ENCODE measurements at regions not wholly inside any gene's neighbourhood (a gene's known extent, or its start where the extent isn't known, plus 50 kb on each side); places are given as distances from the start of the nearest gene placed in this dataset.

GRCh38 chr10:107451047-107451446, 286.5 kb upstream of the SORCS1 start:
- Mint-ChIP-seq H3K36me3 (ENCODE audit: low read depth, unreplicated experiment) (no peaks in the 10 kb centered on the region), H3K27ac (ENCODE audit: unreplicated experiment) (no peak overlapping the region), H3K9me3 (ENCODE audit: unreplicated experiment) (no peaks in the 10 kb centered on the region), H3K4me1 (ENCODE audit: unreplicated experiment) (peaks cover 4% of the 10 kb centered on the region), H3K27me3 (ENCODE audit: unreplicated experiment) (no peaks in the 10 kb centered on the region), H3K4me3 (ENCODE audit: unreplicated experiment) (no peak overlapping the region)
- TF ChIP-seq CTCF (IDR thresholded peaks at IDR 0.05; ENCODE audit: unreplicated experiment), result no peak
- DNase-seq (ENCODE audit: low spot score), result no peak

GRCh38 chr10:107450056-107450455, 285.6 kb upstream of the SORCS1 start:
- no peak for DNase-seq (ENCODE audit: low spot score)
- peaks cover 4% of the 10 kb centered on the region for H3K4me1 Mint-ChIP-seq (ENCODE audit: unreplicated experiment)
- TF ChIP-seq CTCF (IDR thresholded peaks at IDR 0.05; ENCODE audit: unreplicated experiment), result no peak
- no peaks in the 10 kb centered on the region for H3K27me3 Mint-ChIP-seq (ENCODE audit: unreplicated experiment)
- H3K36me3 Mint-ChIP-seq (ENCODE audit: low read depth, unreplicated experiment), result no peaks in the 10 kb centered on the region
- no peak overlapping the region for H3K4me3 Mint-ChIP-seq (ENCODE audit: unreplicated experiment)
- H3K9me3 Mint-ChIP-seq (ENCODE audit: unreplicated experiment), result no peaks in the 10 kb centered on the region
- H3K27ac Mint-ChIP-seq (ENCODE audit: unreplicated experiment), result no peak overlapping the region

GRCh38 chr10:107444443-107444842, 279.9 kb upstream of the SORCS1 start:
- Mint-ChIP-seq H3K9me3 (ENCODE audit: unreplicated experiment) (no peaks in the 10 kb centered on the region), H3K4me3 (ENCODE audit: unreplicated experiment) (no peak overlapping the region), H3K36me3 (ENCODE audit: low read depth, unreplicated experiment) (no peaks in the 10 kb centered on the region), H3K4me1 (ENCODE audit: unreplicated experiment) (no peaks in the 10 kb centered on the region), H3K27ac (ENCODE audit: unreplicated experiment) (no peak overlapping the region), H3K27me3 (ENCODE audit: unreplicated experiment) (no peaks in the 10 kb centered on the region)
- TF ChIP-seq CTCF (IDR thresholded peaks at IDR 0.05; ENCODE audit: unreplicated experiment), result no peak
- DNase-seq (ENCODE audit: low spot score), result no peak

- Mint-ChIP-seq H3K36me3 (ENCODE audit: low read depth, unreplicated experiment) (no peaks in the 10 kb centered on the region), H3K9me3 (ENCODE audit: unreplicated experiment) (no peaks in the 10 kb centered on the region), H3K27me3 (ENCODE audit: unreplicated experiment) (no peaks in the 10 kb centered on the region), H3K27ac (ENCODE audit: unreplicated experiment) (no peak overlapping the region), H3K4me1 (ENCODE audit: unreplicated experiment) (no peaks in the 10 kb centered on the region), H3K4me3 (ENCODE audit: unreplicated experiment) (no peak overlapping the region)
- TF ChIP-seq CTCF (IDR thresholded peaks at IDR 0.05; ENCODE audit: unreplicated experiment), result no peak
- DNase-seq (ENCODE audit: low spot score), result no peak
Observed at GRCh38 chr10:107443813-107444212, 279.3 kb upstream of the SORCS1 start.

- Mint-ChIP-seq H3K27me3 (ENCODE audit: unreplicated experiment) (no peaks in the 10 kb centered on the region), H3K4me3 (ENCODE audit: unreplicated experiment) (no peak overlapping the region), H3K9me3 (ENCODE audit: unreplicated experiment) (no peaks in the 10 kb centered on the region), H3K27ac (ENCODE audit: unreplicated experiment) (no peak overlapping the region), H3K36me3 (ENCODE audit: low read depth, unreplicated experiment) (no peaks in the 10 kb centered on the region), H3K4me1 (ENCODE audit: unreplicated experiment) (no peaks in the 10 kb centered on the region)
- no peak for TF ChIP-seq CTCF (IDR thresholded peaks at IDR 0.05; ENCODE audit: unreplicated experiment)
- no peak for DNase-seq (ENCODE audit: low spot score)
Observed at GRCh38 chr10:107443326-107443725, 278.8 kb upstream of the SORCS1 start.

Data from endothelial cell (in vitro differentiated cells).